ENCODE measurements at regions not wholly inside any gene's neighbourhood (a gene's known extent, or its start where the extent isn't known, plus 50 kb on each side); places are given as distances from the start of the nearest gene placed in this dataset.

- ChIA-PET POLR2A (no interaction called here), CTCF (interaction anchor here (0.7 to 1.4 kb wide), 2 partner anchors 93 to 274 kb away, joined by 3 to 6 read pairs; no protein-coding TSS in a partner anchor)
- no peak for TF ChIP-seq CHD4 (IDR thresholded peaks at IDR 0.05; ENCODE audit: borderline replicate concordance)
- TF ChIP-seq CEBPB (IDR thresholded peaks at IDR 0.05): no peak
- no peak for TF ChIP-seq FOSL2 (IDR thresholded peaks at IDR 0.05)
- TF ChIP-seq FOSL2 (CRISPR knock-in tag; IDR thresholded peaks at IDR 0.05): no peak
- no peak for TF ChIP-seq BHLHE40 (IDR thresholded peaks at IDR 0.05; ENCODE audit: low read depth, low read length)
- no peaks in the 10 kb centered on the region for H3K4me1 ChIP-seq
- FAIRE-seq: no peak
- no peak for DNase-seq (ENCODE audit: low read depth in 1 of 2, low spot score in 1 of 2)
- H3K27ac ChIP-seq: no peak overlapping the region
- H3K9me3 ChIP-seq: no peaks in the 10 kb centered on the region
- no peak overlapping the region for H3K4me2 ChIP-seq
- 48% methylated on average over 12 of the region's 12 CpGs for WGBS (ENCODE audit: missing lambda C conversion rate)
- no peak overlapping the region for H3K4me3 ChIP-seq
- ATAC-seq: no peak
Observed at GRCh38 chr6:156658186-156658965, 118.8 kb upstream of the ARID1B start.

GRCh38 chr6:156657296-156657695 is 119.9 kb upstream of the ARID1B start:
- no peak overlapping the region for H3K4me3 ChIP-seq
- FAIRE-seq: no peak
- CTCF ChIA-PET: no interaction called here
- H3K4me1 ChIP-seq: no peaks in the 10 kb centered on the region
- H3K4me2 ChIP-seq: no peak overlapping the region
- H3K9me3 ChIP-seq: no peaks in the 10 kb centered on the region
- TF ChIP-seq E2F6 (IDR thresholded peaks at IDR 0.05; ENCODE audit: borderline replicate concordance, low read depth): no peak
- TF ChIP-seq CTCF (IDR thresholded peaks at IDR 0.05): no peak
- no peak for TF ChIP-seq NFE2L2 (conservative IDR thresholded peaks at IDR 0.05; ENCODE audit: low read length)
- no peak for TF ChIP-seq KDM5A (IDR thresholded peaks at IDR 0.05)
- no peak for TF ChIP-seq HES2 (IDR thresholded peaks at IDR 0.05)
- TF ChIP-seq ZSCAN20 (CRISPR knock-in tag; IDR thresholded peaks at IDR 0.05): no peak
- no peak for TF ChIP-seq MAX (IDR thresholded peaks at IDR 0.05)
- no peak for TF ChIP-seq EP300 (IDR thresholded peaks at IDR 0.05)
- no peak for TF ChIP-seq HEYL (CRISPR knock-in tag; IDR thresholded peaks at IDR 0.05)
- TF ChIP-seq RFX5 (IDR thresholded peaks at IDR 0.05): no peak
- no peak for TF ChIP-seq JUNB (IDR thresholded peaks at IDR 0.05)
- TF ChIP-seq ZC3H11A (IDR thresholded peaks at IDR 0.05): no peak
- no peak for TF ChIP-seq RCOR1 (IDR thresholded peaks at IDR 0.05; ENCODE audit: low read depth, low read length)
- no peak for TF ChIP-seq ELK1 (IDR thresholded peaks at IDR 0.05; ENCODE audit: low read depth, low read length)
- TF ChIP-seq FOSL2 (IDR thresholded peaks at IDR 0.05): no peak
- no peak for TF ChIP-seq FOSL2 (CRISPR knock-in tag; IDR thresholded peaks at IDR 0.05)
- no peak for TF ChIP-seq ZNF302 (CRISPR knock-in tag; IDR thresholded peaks at IDR 0.05)
- no peak for TF ChIP-seq JUN (IDR thresholded peaks at IDR 0.05)
- TF ChIP-seq CEBPB (IDR thresholded peaks at IDR 0.05): no peak
- no peak for TF ChIP-seq TP53 (CRISPR knock-in tag; IDR thresholded peaks at IDR 0.05)
- no peak for TF ChIP-seq MAZ (IDR thresholded peaks at IDR 0.05; ENCODE audit: borderline replicate concordance, low read depth, low read length)
- DNase-seq (ENCODE audit: low read depth in 1 of 2, low spot score in 1 of 2): no peak
- ATAC-seq: no peak
- H3K27ac ChIP-seq: no peak overlapping the region
- WGBS (ENCODE audit: missing lambda C conversion rate): 72% methylated on average over 5 of the region's 5 CpGs
- POLR2A ChIA-PET: no interaction called here

All from A549 (cell line).